ENCODE measurements at regions not wholly inside any gene's neighbourhood (a gene's known extent, or its start where the extent isn't known, plus 50 kb on each side); places are given as distances from the start of the nearest gene placed in this dataset.

DNA sequence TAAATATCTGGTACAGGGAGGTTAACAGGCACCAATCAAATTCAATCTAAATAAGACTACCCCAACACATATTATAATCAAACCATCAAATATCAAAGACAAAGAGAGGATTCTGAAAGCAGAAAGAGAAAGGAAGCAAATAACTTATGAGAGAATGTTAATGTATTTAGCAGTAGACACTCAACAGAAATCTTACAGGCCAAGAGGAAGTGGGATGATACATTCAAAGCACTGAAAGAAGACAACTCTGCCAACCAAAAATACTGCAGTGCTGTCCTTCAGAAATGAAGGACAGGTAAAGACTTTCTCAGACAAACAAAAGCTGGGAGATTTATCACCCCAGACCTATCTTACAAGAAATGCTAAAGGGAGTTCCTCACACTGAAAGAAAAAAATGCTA, 95.9 kb upstream of the PTHLH start:
- TF ChIP-seq BCL3 (IDR thresholded peaks at IDR 0.05): no peak
- TF ChIP-seq FOSL2 (IDR thresholded peaks at IDR 0.05): no peak
- no peak for TF ChIP-seq FOSL2 (CRISPR knock-in tag; IDR thresholded peaks at IDR 0.05)
- TF ChIP-seq CTCF (IDR thresholded peaks at IDR 0.05): no peak
- TF ChIP-seq MYC (IDR thresholded peaks at IDR 0.05; ENCODE audit: borderline replicate concordance, low read length): no peak
- no peak for TF ChIP-seq EP300 (IDR thresholded peaks at IDR 0.05)
- no peak for TF ChIP-seq PHF8 (IDR thresholded peaks at IDR 0.05; ENCODE audit: borderline replicate concordance, low read depth)
- TF ChIP-seq, protein P1, sequence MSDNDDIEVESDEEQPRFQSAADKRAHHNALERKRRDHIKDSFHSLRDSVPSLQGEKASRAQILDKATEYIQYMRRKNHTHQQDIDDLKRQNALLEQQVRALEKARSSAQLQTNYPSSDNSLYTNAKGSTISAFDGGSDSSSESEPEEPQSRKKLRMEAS (IDR thresholded peaks at IDR 0.05): no peak
- TF ChIP-seq RAD21 (conservative IDR thresholded peaks at IDR 0.05 in 1 of 2, IDR thresholded peaks at IDR 0.05 in 1 of 2): no peak
- TF ChIP-seq JUN (IDR thresholded peaks at IDR 0.05): no peak
- TF ChIP-seq BHLHE40 (IDR thresholded peaks at IDR 0.05; ENCODE audit: low read depth, low read length): no peak
- no peak for TF ChIP-seq KDM1A (IDR thresholded peaks at IDR 0.05; ENCODE audit: low read depth)
- TF ChIP-seq E2F6 (IDR thresholded peaks at IDR 0.05; ENCODE audit: borderline replicate concordance, low read depth): no peak
